Ishikawa (cell line): ENCODE measurements at regions not wholly inside any gene's neighbourhood (a gene's known extent, or its start where the extent isn't known, plus 50 kb on each side); places are given as distances from the start of the nearest gene placed in this dataset.

Experiments
- CREB1 ChIP-seq: IDR thresholded peaks from 2 replicates; pipeline ENCODE4 v1.6.1; 2012; ENCODE audit warnings: low read depth
- EGR1 ChIP-seq: IDR thresholded peaks from 2 replicates; pipeline ENCODE4 v1.6.1; 2012
- NFIC ChIP-seq: IDR thresholded peaks from 2 replicates; pipeline ENCODE4 v1.6.1; 2012
- RAD21 ChIP-seq: IDR thresholded peaks from 2 replicates; pipeline ENCODE4 v1.6.1; 2012; ENCODE audit warnings: low read depth
- REST ChIP-seq: IDR thresholded peaks from 2 replicates; pipeline ENCODE4 v1.6.1; 2012; ENCODE audit warnings: low read depth, mild to moderate bottlenecking
- TAF1 ChIP-seq: IDR thresholded peaks from 2 replicates; pipeline ENCODE4 v1.6.1; 2012; ENCODE audit warnings: low read depth, mild to moderate bottlenecking
- TF ChIP-seq, protein P1 (sequence below): IDR thresholded peaks from 2 replicates; pipeline ENCODE4 v1.6.1; 2012

DNA sequence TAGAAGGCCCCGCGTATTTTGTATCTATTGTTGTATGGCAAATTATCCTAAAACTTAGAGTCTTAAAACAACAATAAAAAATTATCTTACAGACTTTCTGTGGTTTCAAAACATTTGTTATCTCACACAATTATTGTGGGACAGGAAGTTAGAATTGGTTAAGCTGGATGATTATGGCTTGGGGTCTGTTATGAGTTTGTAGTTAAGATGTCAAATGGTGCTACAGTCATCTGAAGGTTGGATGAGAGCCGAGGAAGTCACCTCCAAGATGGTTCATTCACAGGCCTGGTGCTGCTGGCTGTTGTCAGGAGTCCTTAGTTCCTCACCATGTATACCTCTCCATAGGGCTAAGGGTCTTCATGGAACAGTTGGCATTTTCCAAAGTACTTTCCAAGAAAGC, 175.6 kb upstream of the FANCL start:
- no peak for TF ChIP-seq NFIC
- no peak for TF ChIP-seq REST
- TF ChIP-seq CREB1: no peak
- TF ChIP-seq RAD21: no peak
- TF ChIP-seq TAF1: no peak
- TF ChIP-seq EGR1: no peak
- TF ChIP-seq, protein P1, sequence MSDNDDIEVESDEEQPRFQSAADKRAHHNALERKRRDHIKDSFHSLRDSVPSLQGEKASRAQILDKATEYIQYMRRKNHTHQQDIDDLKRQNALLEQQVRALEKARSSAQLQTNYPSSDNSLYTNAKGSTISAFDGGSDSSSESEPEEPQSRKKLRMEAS: no peak
